GM12873 (cell line): ENCODE measurements at regions not wholly inside any gene's neighbourhood (a gene's known extent, or its start where the extent isn't known, plus 50 kb on each side); places are given as distances from the start of the nearest gene placed in this dataset.

Experiments used
- CTCF ChIP-seq: IDR thresholded peaks from 2 replicates; pipeline ENCODE4 v1.5.1; 2012; ENCODE audit warnings: low read depth, mild to moderate bottlenecking, moderate library complexity, low read length, control low read depth; ENCODE audit not compliant: insufficient read depth; ENCODE audit errors: missing control alignments

GRCh38 chr2:65602603-65603235, 170.3 kb upstream of the SPRED2 start:
- TF ChIP-seq CTCF: no peak

- no peak for TF ChIP-seq CTCF
Measured at GRCh38 chr2:65599693-65600092, 167.3 kb upstream of the SPRED2 start.

GRCh38 chr2:65598996-65599395, 166.6 kb upstream of the SPRED2 start:
- TF ChIP-seq CTCF: no peak

- TF ChIP-seq CTCF: no peak
Measured at GRCh38 chr2:65598264-65598663, 165.9 kb upstream of the SPRED2 start.

GRCh38 chr2:65595630-65596029, 163.2 kb upstream of the SPRED2 start:
- no peak for TF ChIP-seq CTCF

GRCh38 chr2:65594150-65594549, 161.8 kb upstream of the SPRED2 start:
- no peak for TF ChIP-seq CTCF

- TF ChIP-seq CTCF: no peak
Measured at GRCh38 chr2:65589667-65590066, 157.3 kb upstream of the SPRED2 start.
